PC-3 (cell line): ENCODE measurements at regions not wholly inside any gene's neighbourhood (a gene's known extent, or its start where the extent isn't known, plus 50 kb on each side); places are given as distances from the start of the nearest gene placed in this dataset.

Source experiments
- ATAC-seq: fragments of 200-7000 bp; cut with Tn5 transposase; 2 replicates; pipeline ENCODE4 v1.9.1; 2020; ENCODE audit warnings: mild to moderate bottlenecking, moderate library complexity
- BruUV-seq: library from RNA; stranded (reverse); fragments of 400-500 nt; replicated peaks from 2 replicates; lab custom pipeline; 2021; lab: Mats Ljungman, UMichigan
- CTCF ChIA-PET: fragments of 300-600 bp; sonication (Branson Sonifier 250); formaldehyde crosslinking; loops from one replicate; lab custom pipeline; 2022; ENCODE audit warnings: antibody characterized with exemption; lab: Charles Lee
- POLR2A ChIA-PET: fragments of 300-600 bp; sonication (Branson Sonifier 250); formaldehyde crosslinking; loops from one replicate; lab custom pipeline; 2022; ENCODE audit warnings: antibody characterized with exemption; ENCODE audit not compliant: unreplicated experiment; lab: Charles Lee
- DNase-seq: peaks from one replicate; pipeline ENCODE4 v3.0.0-alpha.2; 2015
- H2AFZ ChIP-seq: fragments of 300-600 bp; sonication (generic); 2 replicates; pipeline ENCODE4 v1.6.0; 2016; ENCODE audit warnings: antibody characterized with exemption, low read length
- H3F3A ChIP-seq: fragments of 300-600 bp; sonication (generic); one replicate; pipeline ENCODE4 v1.6.0; 2017; ENCODE audit warnings: antibody characterized with exemption, low read length, control low read depth, mild to moderate bottlenecking; ENCODE audit not compliant: unreplicated experiment
- H3K27ac ChIP-seq: fragments of 300-600 bp; sonication (generic); 2 replicates; pipeline ENCODE4 v1.5.1; 2016; ENCODE audit warnings: mild to moderate bottlenecking, low read length
- H3K27me3 ChIP-seq: fragments of 300-600 bp; sonication (generic); 2 replicates; pipeline ENCODE4 v1.6.1; 2016; ENCODE audit warnings: low read length, mixed read lengths
- H3K36me3 ChIP-seq: fragments of 300-600 bp; sonication (generic); 2 replicates; pipeline ENCODE4 v1.6.1; 2016; ENCODE audit warnings: low read depth, mixed run types, low read length, mixed read lengths
- H3K4me1 ChIP-seq: fragments of 300-600 bp; sonication (generic); 2 replicates; pipeline ENCODE4 v1.5.1; 2016; ENCODE audit warnings: low read length; ENCODE audit not compliant: insufficient read depth
- H3K4me2 ChIP-seq: fragments of 300-600 bp; sonication (generic); 2 replicates; pipeline ENCODE4 v1.6.0; 2016; ENCODE audit warnings: low read length
- H3K4me3 ChIP-seq: fragments of 300-600 bp; sonication (generic); 2 replicates; pipeline ENCODE4 v1.5.1; 2016; ENCODE audit warnings: mild to moderate bottlenecking, low read length, mixed read lengths
- H3K79me2 ChIP-seq: fragments of 300-600 bp; sonication (generic); 2 replicates; pipeline ENCODE4 v1.6.1; 2017; ENCODE audit warnings: low read length, mixed read lengths
- H3K9ac ChIP-seq: fragments of 300-600 bp; sonication (generic); 2 replicates; pipeline ENCODE4 v1.6.0; 2016; ENCODE audit warnings: mild to moderate bottlenecking, low read length
- H3K9me2 ChIP-seq: fragments of 300-600 bp; sonication (generic); replicated peaks from 2 replicates; pipeline ENCODE4 v1.6.1; 2016; ENCODE audit warnings: mixed run types, low read length, mixed read lengths
- H3K9me3 ChIP-seq: fragments of 300-600 bp; sonication (generic); 2 replicates; pipeline ENCODE4 v1.6.1; 2016; ENCODE audit warnings: low read length, mixed read lengths
- H4K20me1 ChIP-seq: fragments of 300-600 bp; sonication (generic); 2 replicates; pipeline ENCODE4 v1.6.1; 2016; ENCODE audit warnings: low read length, mixed read lengths
- CTCF ChIP-seq: fragments of 300-600 bp; sonication (generic); conservative IDR thresholded peaks from 2 replicates; pipeline ENCODE4 v1.5.1; 2017; ENCODE audit warnings: antibody characterized with exemption, low read depth, mild to moderate bottlenecking, low read length
- EZH2 ChIP-seq: fragments of 300-600 bp; sonication (generic); IDR thresholded peaks from one replicate; pipeline ENCODE4 v1.6.1; 2017; ENCODE audit warnings: antibody characterized with exemption, mild to moderate bottlenecking, low read length; ENCODE audit not compliant: unreplicated experiment
- EZH2phosphoT487 ChIP-seq: fragments of 300-600 bp; sonication (generic); IDR thresholded peaks from 2 replicates; pipeline ENCODE4 v1.6.1; 2018; ENCODE audit warnings: mild to moderate bottlenecking, antibody characterized with exemption, low read length, borderline replicate concordance
- intact Hi-C: fragments of 100-400 bp; cut with micrococcal nuclease; formaldehyde crosslinking; loops from 2 replicates; pipeline ENCODE4 v1.9.0; 2023

- TF ChIP-seq CTCF (peak; percentile 24; the same call in 1 of the 2 replicates), EZH2 (no peak), EZH2phosphoT487 (no peak)
- Histone ChIP-seq H3K36me3 (no peaks in the 10 kb centered on the region), H3K27ac (no peak overlapping the region), H3K9me3 (no peaks in the 10 kb centered on the region), H4K20me1 (no peaks in the 10 kb centered on the region), H2AFZ (no peak overlapping the region), H3K27me3 (no peaks in the 10 kb centered on the region), H3K4me1 (no peaks in the 10 kb centered on the region), H3K79me2 (no peaks in the 10 kb centered on the region), H3K4me2 (no peak overlapping the region), H3F3A (no peaks in the 10 kb centered on the region), H3K9me2 (no peaks in the 10 kb centered on the region), H3K4me3 (no peak overlapping the region), H3K9ac (no peak overlapping the region)
- POLR2A ChIA-PET: no interaction called here
- CTCF ChIA-PET: no interaction called here
- intact Hi-C loops: no loop called here
- no TSS peak for BruUV-seq
- no peak for DNase-seq
- ATAC-seq: no peak
Measured at GRCh38 chr9:120299785-120300184, 280.2 kb downstream of the CDK5RAP2 start.

- H3K27me3 ChIP-seq: no peaks in the 10 kb centered on the region
- CTCF ChIA-PET: no interaction called here
- H3K36me3 ChIP-seq: no peaks in the 10 kb centered on the region
- no peaks in the 10 kb centered on the region for H3K4me1 ChIP-seq
- H4K20me1 ChIP-seq: no peaks in the 10 kb centered on the region
- H3K9me3 ChIP-seq: no peaks in the 10 kb centered on the region
- H3K9ac ChIP-seq: no peak overlapping the region
- intact Hi-C loops: no loop called here
- H2AFZ ChIP-seq: no peak overlapping the region
- TF ChIP-seq EZH2phosphoT487 (no peak), EZH2 (no peak), CTCF (no peak)
- no peak overlapping the region for H3K4me3 ChIP-seq
- ATAC-seq: no peak
- no TSS peak for BruUV-seq
- POLR2A ChIA-PET: no interaction called here
- no peaks in the 10 kb centered on the region for H3F3A ChIP-seq
- H3K4me2 ChIP-seq: no peak overlapping the region
- no peaks in the 10 kb centered on the region for H3K9me2 ChIP-seq
- H3K27ac ChIP-seq: no peak overlapping the region
- no peak for DNase-seq
- H3K79me2 ChIP-seq: no peaks in the 10 kb centered on the region
Measured at GRCh38 chr9:120294003-120294402, 286.0 kb downstream of the CDK5RAP2 start.

GRCh38 chr9:120292606-120293005 is 287.4 kb downstream of the CDK5RAP2 start:
- Histone ChIP-seq H3K4me1 (no peaks in the 10 kb centered on the region), H3K9ac (no peak overlapping the region), H4K20me1 (no peaks in the 10 kb centered on the region), H3K9me2 (no peaks in the 10 kb centered on the region), H3F3A (no peaks in the 10 kb centered on the region), H3K4me3 (no peak overlapping the region), H3K27me3 (no peaks in the 10 kb centered on the region), H2AFZ (no peak overlapping the region), H3K9me3 (no peaks in the 10 kb centered on the region), H3K27ac (no peak overlapping the region), H3K79me2 (no peaks in the 10 kb centered on the region), H3K4me2 (no peak overlapping the region), H3K36me3 (no peaks in the 10 kb centered on the region)
- DNase-seq: no peak
- intact Hi-C loops: no loop called here
- ChIA-PET CTCF (no interaction called here), POLR2A (no interaction called here)
- TF ChIP-seq EZH2 (no peak), CTCF (no peak), EZH2phosphoT487 (no peak)
- BruUV-seq: no TSS peak
- ATAC-seq: no peak
